Thyroid gland (tissue), 4 donors: ENCODE measurements at regions not wholly inside any gene's neighbourhood (a gene's known extent, or its start where the extent isn't known, plus 50 kb on each side); places are given as distances from the start of the nearest gene placed in this dataset.

Source experiments
- POLR2A ChIP-seq, 2 donors: fragments of 450-650 bp; IDR thresholded peaks; one replicate each; pipeline ENCODE4 v1.6.1; 2017; ENCODE audit warnings: antibody characterized with exemption in 2 of 2, mild to moderate bottlenecking in 2 of 2, moderate library complexity in 1 of 2
- TF ChIP-seq, protein P1 (sequence below), 6 experiments: fragments of 200-600 bp in 3 of 6; fragments of 450-650 bp in 3 of 6; sonication (generic) in 3 of 6; IDR thresholded peaks; one replicate each; pipeline ENCODE4 v1.5.1; 2016 to 2019; ENCODE audit warnings: antibody characterized with exemption in 6 of 6, mild to moderate bottlenecking in 2 of 6, inconsistent platforms in 1 of 6, moderate library complexity in 1 of 6

DNA sequence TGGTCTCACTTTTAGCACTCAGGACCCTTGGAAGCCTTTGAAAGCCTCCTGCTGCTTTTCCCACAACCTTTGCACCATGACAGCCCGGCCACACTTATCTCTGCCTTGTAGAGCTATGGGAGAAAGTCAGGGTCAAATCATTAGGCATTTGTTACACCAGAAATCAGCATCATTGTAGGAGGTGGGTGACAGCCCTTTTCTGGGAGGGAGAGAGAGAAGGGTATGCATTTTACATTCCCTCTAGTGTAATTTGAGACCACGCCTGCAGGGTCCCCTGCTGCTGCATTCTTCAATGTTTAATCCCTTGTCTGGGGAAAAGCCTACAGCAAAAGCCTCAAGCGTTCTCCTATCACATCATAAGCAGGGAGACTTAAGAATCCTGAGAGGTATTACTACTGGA lies 766.8 kb upstream of the FAM98A start:
- TF ChIP-seq, protein P1, sequence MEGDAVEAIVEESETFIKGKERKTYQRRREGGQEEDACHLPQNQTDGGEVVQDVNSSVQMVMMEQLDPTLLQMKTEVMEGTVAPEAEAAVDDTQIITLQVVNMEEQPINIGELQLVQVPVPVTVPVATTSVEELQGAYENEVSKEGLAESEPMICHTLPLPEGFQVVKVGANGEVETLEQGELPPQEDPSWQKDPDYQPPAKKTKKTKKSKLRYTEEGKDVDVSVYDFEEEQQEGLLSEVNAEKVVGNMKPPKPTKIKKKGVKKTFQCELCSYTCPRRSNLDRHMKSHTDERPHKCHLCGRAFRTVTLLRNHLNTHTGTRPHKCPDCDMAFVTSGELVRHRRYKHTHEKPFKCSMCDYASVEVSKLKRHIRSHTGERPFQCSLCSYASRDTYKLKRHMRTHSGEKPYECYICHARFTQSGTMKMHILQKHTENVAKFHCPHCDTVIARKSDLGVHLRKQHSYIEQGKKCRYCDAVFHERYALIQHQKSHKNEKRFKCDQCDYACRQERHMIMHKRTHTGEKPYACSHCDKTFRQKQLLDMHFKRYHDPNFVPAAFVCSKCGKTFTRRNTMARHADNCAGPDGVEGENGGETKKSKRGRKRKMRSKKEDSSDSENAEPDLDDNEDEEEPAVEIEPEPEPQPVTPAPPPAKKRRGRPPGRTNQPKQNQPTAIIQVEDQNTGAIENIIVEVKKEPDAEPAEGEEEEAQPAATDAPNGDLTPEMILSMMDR (IDR thresholded peaks at IDR 0.05) = no peak
- TF ChIP-seq POLR2A (IDR thresholded peaks at IDR 0.05) = no peak
